HEK293 (cell line): ENCODE measurements at regions not wholly inside any gene's neighbourhood (a gene's known extent, or its start where the extent isn't known, plus 50 kb on each side); places are given as distances from the start of the nearest gene placed in this dataset.

Source experiments
- KLF8 ChIP-seq: fragments of 450-650 bp; formaldehyde crosslinking; IDR thresholded peaks from 2 replicates; pipeline ENCODE4 v1.5.1; 2016; ENCODE audit warnings: missing biosample characterization, missing genetic modification characterization
- SCRT2 ChIP-seq: fragments of 450-650 bp; formaldehyde crosslinking; IDR thresholded peaks from 2 replicates; pipeline ENCODE4 v1.5.1; 2016; ENCODE audit warnings: missing biosample characterization, missing genetic modification characterization
- TCF7L2 ChIP-seq: IDR thresholded peaks from 2 replicates; pipeline ENCODE4 v1.6.1; 2011; ENCODE audit warnings: low read depth, mild to moderate bottlenecking, inconsistent platforms, low read length, moderate library complexity, borderline replicate concordance
- ZFP69B ChIP-seq: fragments of 450-650 bp; formaldehyde crosslinking; IDR thresholded peaks from 2 replicates; pipeline ENCODE4 v1.5.1; 2016; ENCODE audit warnings: missing biosample characterization, missing genetic modification characterization
- ZNF157 ChIP-seq: fragments of 450-650 bp; formaldehyde crosslinking; IDR thresholded peaks from 2 replicates; pipeline ENCODE4 v1.5.1; 2016; ENCODE audit warnings: missing biosample characterization, missing genetic modification characterization
- ZNF248 ChIP-seq: fragments of 450-650 bp; formaldehyde crosslinking; IDR thresholded peaks from 2 replicates; pipeline ENCODE4 v1.5.1; 2017; ENCODE audit warnings: missing biosample characterization, missing genetic modification characterization
- ZNF341 ChIP-seq: fragments of 450-650 bp; formaldehyde crosslinking; IDR thresholded peaks from 2 replicates; pipeline ENCODE4; 2016; ENCODE audit warnings: low read depth, missing biosample characterization, missing genetic modification characterization
- ZNF623 ChIP-seq: fragments of 450-650 bp; formaldehyde crosslinking; IDR thresholded peaks from 2 replicates; pipeline ENCODE4 v1.5.1; 2016; ENCODE audit warnings: missing biosample characterization, missing genetic modification characterization
- ZNF658 ChIP-seq: fragments of 450-650 bp; formaldehyde crosslinking; IDR thresholded peaks from 2 replicates; pipeline ENCODE4; 2016; ENCODE audit warnings: missing biosample characterization, missing genetic modification characterization
- ZSCAN4 ChIP-seq: fragments of 450-650 bp; formaldehyde crosslinking; IDR thresholded peaks from 2 replicates; pipeline ENCODE4 v1.5.1; 2017; ENCODE audit warnings: missing biosample characterization, missing genetic modification characterization
- TF ChIP-seq, protein P1 (sequence below): fragments of 450-650 bp; formaldehyde crosslinking; IDR thresholded peaks from 2 replicates; pipeline ENCODE4 v1.5.1; 2016; ENCODE audit warnings: missing biosample characterization, missing genetic modification characterization
- TF ChIP-seq, protein P2 (sequence below): fragments of 450-650 bp; formaldehyde crosslinking; IDR thresholded peaks from 2 replicates; pipeline ENCODE4 v1.5.1; 2016; ENCODE audit warnings: missing biosample characterization, missing genetic modification characterization
- TF ChIP-seq, protein P3 (sequence below): fragments of 450-650 bp; IDR thresholded peaks from 2 replicates; pipeline ENCODE4 v1.5.1; 2018; ENCODE audit warnings: missing biosample characterization, mild to moderate bottlenecking, missing genetic modification characterization

DNA sequence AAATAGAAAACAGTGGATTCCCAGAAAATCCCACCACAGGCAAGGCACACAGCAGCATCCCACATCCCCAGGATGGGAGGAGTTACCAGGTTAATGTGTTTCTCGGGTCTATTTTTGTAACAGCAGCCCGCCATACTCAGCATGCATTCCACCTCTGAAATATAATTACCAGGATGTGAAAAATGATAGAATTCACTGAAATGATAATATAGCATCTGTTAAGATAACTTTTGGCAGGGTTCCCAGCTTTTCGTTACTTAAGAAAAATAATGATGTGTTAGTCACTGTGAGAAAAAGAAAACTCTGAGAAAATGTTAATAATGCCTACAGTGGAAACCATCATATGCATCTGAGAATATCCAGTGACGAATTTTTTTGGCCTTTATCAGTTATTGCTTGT, 87.1 kb downstream of the VCX2 start:
- TF ChIP-seq TCF7L2 (no peak), SCRT2 (tag by site-specific recombination) (no peak), ZNF623 (tag by site-specific recombination) (no peak), ZFP69B (no peak), ZNF341 (tag by site-specific recombination) (no peak), ZSCAN4 (tag by site-specific recombination) (no peak), ZNF157 (tag by site-specific recombination) (no peak), ZNF248 (no peak), KLF8 (tag by site-specific recombination) (no peak), ZNF658 (no peak)
- TF ChIP-seq, protein P1, sequence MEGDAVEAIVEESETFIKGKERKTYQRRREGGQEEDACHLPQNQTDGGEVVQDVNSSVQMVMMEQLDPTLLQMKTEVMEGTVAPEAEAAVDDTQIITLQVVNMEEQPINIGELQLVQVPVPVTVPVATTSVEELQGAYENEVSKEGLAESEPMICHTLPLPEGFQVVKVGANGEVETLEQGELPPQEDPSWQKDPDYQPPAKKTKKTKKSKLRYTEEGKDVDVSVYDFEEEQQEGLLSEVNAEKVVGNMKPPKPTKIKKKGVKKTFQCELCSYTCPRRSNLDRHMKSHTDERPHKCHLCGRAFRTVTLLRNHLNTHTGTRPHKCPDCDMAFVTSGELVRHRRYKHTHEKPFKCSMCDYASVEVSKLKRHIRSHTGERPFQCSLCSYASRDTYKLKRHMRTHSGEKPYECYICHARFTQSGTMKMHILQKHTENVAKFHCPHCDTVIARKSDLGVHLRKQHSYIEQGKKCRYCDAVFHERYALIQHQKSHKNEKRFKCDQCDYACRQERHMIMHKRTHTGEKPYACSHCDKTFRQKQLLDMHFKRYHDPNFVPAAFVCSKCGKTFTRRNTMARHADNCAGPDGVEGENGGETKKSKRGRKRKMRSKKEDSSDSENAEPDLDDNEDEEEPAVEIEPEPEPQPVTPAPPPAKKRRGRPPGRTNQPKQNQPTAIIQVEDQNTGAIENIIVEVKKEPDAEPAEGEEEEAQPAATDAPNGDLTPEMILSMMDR (tag by site-specific recombination) = no peak
- TF ChIP-seq, protein P2, sequence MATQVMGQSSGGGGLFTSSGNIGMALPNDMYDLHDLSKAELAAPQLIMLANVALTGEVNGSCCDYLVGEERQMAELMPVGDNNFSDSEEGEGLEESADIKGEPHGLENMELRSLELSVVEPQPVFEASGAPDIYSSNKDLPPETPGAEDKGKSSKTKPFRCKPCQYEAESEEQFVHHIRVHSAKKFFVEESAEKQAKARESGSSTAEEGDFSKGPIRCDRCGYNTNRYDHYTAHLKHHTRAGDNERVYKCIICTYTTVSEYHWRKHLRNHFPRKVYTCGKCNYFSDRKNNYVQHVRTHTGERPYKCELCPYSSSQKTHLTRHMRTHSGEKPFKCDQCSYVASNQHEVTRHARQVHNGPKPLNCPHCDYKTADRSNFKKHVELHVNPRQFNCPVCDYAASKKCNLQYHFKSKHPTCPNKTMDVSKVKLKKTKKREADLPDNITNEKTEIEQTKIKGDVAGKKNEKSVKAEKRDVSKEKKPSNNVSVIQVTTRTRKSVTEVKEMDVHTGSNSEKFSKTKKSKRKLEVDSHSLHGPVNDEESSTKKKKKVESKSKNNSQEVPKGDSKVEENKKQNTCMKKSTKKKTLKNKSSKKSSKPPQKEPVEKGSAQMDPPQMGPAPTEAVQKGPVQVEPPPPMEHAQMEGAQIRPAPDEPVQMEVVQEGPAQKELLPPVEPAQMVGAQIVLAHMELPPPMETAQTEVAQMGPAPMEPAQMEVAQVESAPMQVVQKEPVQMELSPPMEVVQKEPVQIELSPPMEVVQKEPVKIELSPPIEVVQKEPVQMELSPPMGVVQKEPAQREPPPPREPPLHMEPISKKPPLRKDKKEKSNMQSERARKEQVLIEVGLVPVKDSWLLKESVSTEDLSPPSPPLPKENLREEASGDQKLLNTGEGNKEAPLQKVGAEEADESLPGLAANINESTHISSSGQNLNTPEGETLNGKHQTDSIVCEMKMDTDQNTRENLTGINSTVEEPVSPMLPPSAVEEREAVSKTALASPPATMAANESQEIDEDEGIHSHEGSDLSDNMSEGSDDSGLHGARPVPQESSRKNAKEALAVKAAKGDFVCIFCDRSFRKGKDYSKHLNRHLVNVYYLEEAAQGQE = no peak
- TF ChIP-seq, protein P3, sequence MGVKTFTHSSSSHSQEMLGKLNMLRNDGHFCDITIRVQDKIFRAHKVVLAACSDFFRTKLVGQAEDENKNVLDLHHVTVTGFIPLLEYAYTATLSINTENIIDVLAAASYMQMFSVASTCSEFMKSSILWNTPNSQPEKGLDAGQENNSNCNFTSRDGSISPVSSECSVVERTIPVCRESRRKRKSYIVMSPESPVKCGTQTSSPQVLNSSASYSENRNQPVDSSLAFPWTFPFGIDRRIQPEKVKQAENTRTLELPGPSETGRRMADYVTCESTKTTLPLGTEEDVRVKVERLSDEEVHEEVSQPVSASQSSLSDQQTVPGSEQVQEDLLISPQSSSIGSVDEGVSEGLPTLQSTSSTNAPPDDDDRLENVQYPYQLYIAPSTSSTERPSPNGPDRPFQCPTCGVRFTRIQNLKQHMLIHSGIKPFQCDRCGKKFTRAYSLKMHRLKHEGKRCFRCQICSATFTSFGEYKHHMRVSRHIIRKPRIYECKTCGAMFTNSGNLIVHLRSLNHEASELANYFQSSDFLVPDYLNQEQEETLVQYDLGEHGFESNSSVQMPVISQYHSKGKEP (tag by site-specific recombination) = no peak
